Liver (tissue), 6 donors: ENCODE measurements at regions not wholly inside any gene's neighbourhood (a gene's known extent, or its start where the extent isn't known, plus 50 kb on each side); places are given as distances from the start of the nearest gene placed in this dataset.
"Not testable (repeated sequence)": the region's sequence is repeated elsewhere in the genome, so short reads cannot be mapped to it uniquely, and the experiment has no call there.

ENCODE experiments used
- DNase-seq: peaks from one replicate; pipeline ENCODE4 v3.0.0-alpha.2; 2017; ENCODE audit warnings: low spot score
- H3K27ac ChIP-seq, 2 donors: one replicate each; pipeline ENCODE4 v1.7.0; 2013; ENCODE audit warnings: inconsistent platforms in 2 of 2, low read length in 2 of 2, control low read depth in 1 of 2, low read depth in 1 of 2, mild to moderate bottlenecking in 1 of 2
- H3K27me3 ChIP-seq, 4 donors: one replicate each; pipeline versions ENCODE4 v1.6.1 to v1.7.0; 2013; ENCODE audit warnings: low read length in 3 of 4, inconsistent platforms in 1 of 4, mild to moderate bottlenecking in 1 of 4, moderate library complexity in 1 of 4; ENCODE audit not compliant: control insufficient read depth in 4 of 4, insufficient read depth in 4 of 4
- H3K36me3 ChIP-seq, 4 donors: one replicate each; pipeline versions ENCODE4 v1.6.1 to v1.7.0; 2013; ENCODE audit warnings: low read length in 3 of 4, mild to moderate bottlenecking in 3 of 4, low read depth in 1 of 4, moderate library complexity in 1 of 4; ENCODE audit not compliant: control insufficient read depth in 4 of 4, insufficient read depth in 3 of 4
- H3K4me1 ChIP-seq, 4 donors: one replicate each; pipeline versions ENCODE4 v1.6.1 to v1.7.0; 2013; ENCODE audit warnings: low read length in 3 of 4, mild to moderate bottlenecking in 3 of 4, moderate library complexity in 1 of 4; ENCODE audit not compliant: control insufficient read depth in 4 of 4, insufficient read depth in 4 of 4
- H3K4me3 ChIP-seq, 3 donors: one replicate each; pipeline versions ENCODE4 v1.6.1 to v1.7.0; 2013; ENCODE audit warnings: low read length in 3 of 3, control low read depth in 1 of 3, low read depth in 1 of 3, mild to moderate bottlenecking in 1 of 3
- H3K9ac ChIP-seq, 2 donors: one replicate each; pipeline ENCODE4 v1.7.0; 2013; ENCODE audit warnings: low read length in 2 of 2, mild to moderate bottlenecking in 2 of 2, moderate library complexity in 2 of 2, control low read depth in 1 of 2, low read depth in 1 of 2
- H3K9me3 ChIP-seq, 4 donors: one replicate each; pipeline versions ENCODE4 v1.6.1 to v1.7.0; 2013; ENCODE audit warnings: low read length in 3 of 4; ENCODE audit not compliant: control insufficient read depth in 4 of 4
- WGBS: extraction: QIAGEN DNeasy Blood & Tissue Kit; methylation state at CpG from one replicate; pipeline ENCODE4 v1.1.7; 2013; 5-methylcytosine and 5-hydroxymethylcytosine counted together
- donor health status: healthy.
- donor health status: healthy.
- donor health status: healthy.

GRCh38 chr4:3925841-3926240 lies 159.7 kb downstream of the ADRA2C start:
- not testable (repeated sequence) for H3K36me3 ChIP-seq, H3K4me3 ChIP-seq, H3K9ac ChIP-seq, H3K4me1 ChIP-seq, H3K27ac ChIP-seq, H3K27me3 ChIP-seq, H3K9me3 ChIP-seq, DNase-seq
- WGBS = 38% methylated on average over 4 of the region's 4 CpGs

- WGBS = 59% methylated on average over 10 of the region's 10 CpGs
- not testable (repeated sequence) for H3K9ac ChIP-seq, H3K4me1 ChIP-seq, DNase-seq, H3K4me3 ChIP-seq, H3K27me3 ChIP-seq, H3K27ac ChIP-seq, H3K36me3 ChIP-seq, H3K9me3 ChIP-seq
Measured at GRCh38 chr4:3926271-3926670, 160.1 kb downstream of the ADRA2C start.

GRCh38 chr4:3926969-3927755 lies 161.0 kb downstream of the ADRA2C start:
- WGBS = 65% methylated on average over 11 of the region's 11 CpGs
- not testable (repeated sequence) for H3K4me1 ChIP-seq, H3K9me3 ChIP-seq, H3K9ac ChIP-seq, DNase-seq, H3K27me3 ChIP-seq, H3K4me3 ChIP-seq, H3K36me3 ChIP-seq, H3K27ac ChIP-seq

GRCh38 chr4:3929431-3929830 lies 163.2 kb downstream of the ADRA2C start:
- not testable (repeated sequence) for H3K4me3 ChIP-seq, H3K9ac ChIP-seq, H3K36me3 ChIP-seq, H3K27ac ChIP-seq, H3K4me1 ChIP-seq, DNase-seq, H3K27me3 ChIP-seq, H3K9me3 ChIP-seq
- WGBS = 84% methylated on average over 8 of the region's 8 CpGs

- not testable (repeated sequence) for DNase-seq, H3K9me3 ChIP-seq, H3K27ac ChIP-seq, H3K4me1 ChIP-seq, H3K9ac ChIP-seq, H3K4me3 ChIP-seq, H3K36me3 ChIP-seq, H3K27me3 ChIP-seq
- 80% methylated on average over 7 of the region's 8 CpGs for WGBS
Measured at GRCh38 chr4:3932734-3933133, 166.5 kb downstream of the ADRA2C start.

DNA sequence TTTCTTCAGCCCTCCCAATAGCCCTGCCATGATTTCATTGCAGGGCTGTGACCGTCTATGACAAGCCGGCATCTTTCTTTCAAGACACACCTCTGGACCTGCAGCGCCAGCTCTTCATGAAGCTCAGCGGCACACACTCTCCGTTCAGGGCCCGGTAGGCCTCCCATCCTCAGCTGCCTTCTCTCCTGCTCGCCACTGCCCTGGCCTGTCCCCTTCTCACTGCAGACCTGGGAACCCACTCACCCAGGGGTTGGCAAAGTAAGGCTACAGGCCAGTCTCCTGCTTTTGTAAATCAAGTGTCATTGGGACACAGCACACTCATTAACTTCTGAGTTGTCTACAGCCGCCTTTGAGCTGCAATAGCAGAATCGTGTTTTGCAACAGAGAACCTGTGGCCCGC lies 169.2 kb downstream of the ADRA2C start:
- not testable (repeated sequence) for H3K9me3 ChIP-seq, DNase-seq, H3K27ac ChIP-seq, H3K36me3 ChIP-seq, H3K27me3 ChIP-seq, H3K4me3 ChIP-seq, H3K4me1 ChIP-seq, H3K9ac ChIP-seq
- 97% methylated on average over 10 of the region's 10 CpGs for WGBS
